ENCODE measurements at regions not wholly inside any gene's neighbourhood (a gene's known extent, or its start where the extent isn't known, plus 50 kb on each side); places are given as distances from the start of the nearest gene placed in this dataset.

DNA sequence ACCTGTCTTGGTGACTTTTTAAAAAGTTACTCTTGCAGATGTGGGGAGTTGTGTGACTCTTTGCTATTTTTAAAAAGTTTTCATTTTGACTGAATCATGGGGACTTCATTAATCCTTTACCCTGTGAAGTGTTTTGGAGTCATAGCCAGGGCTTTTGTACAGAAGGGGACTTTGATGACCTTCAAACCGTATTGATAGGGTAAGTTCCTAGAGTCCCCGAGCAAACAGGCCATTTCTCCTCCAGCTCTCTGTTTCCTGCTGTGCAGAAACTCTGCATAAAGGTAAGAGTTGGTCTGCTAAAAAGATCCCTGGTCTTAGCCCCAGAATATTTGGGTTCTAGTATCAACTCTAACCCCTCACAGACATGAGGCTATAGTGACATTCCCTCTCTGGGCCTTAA lies 170.8 kb upstream of the BCL6 start:
- TF ChIP-seq, protein P1, sequence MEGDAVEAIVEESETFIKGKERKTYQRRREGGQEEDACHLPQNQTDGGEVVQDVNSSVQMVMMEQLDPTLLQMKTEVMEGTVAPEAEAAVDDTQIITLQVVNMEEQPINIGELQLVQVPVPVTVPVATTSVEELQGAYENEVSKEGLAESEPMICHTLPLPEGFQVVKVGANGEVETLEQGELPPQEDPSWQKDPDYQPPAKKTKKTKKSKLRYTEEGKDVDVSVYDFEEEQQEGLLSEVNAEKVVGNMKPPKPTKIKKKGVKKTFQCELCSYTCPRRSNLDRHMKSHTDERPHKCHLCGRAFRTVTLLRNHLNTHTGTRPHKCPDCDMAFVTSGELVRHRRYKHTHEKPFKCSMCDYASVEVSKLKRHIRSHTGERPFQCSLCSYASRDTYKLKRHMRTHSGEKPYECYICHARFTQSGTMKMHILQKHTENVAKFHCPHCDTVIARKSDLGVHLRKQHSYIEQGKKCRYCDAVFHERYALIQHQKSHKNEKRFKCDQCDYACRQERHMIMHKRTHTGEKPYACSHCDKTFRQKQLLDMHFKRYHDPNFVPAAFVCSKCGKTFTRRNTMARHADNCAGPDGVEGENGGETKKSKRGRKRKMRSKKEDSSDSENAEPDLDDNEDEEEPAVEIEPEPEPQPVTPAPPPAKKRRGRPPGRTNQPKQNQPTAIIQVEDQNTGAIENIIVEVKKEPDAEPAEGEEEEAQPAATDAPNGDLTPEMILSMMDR (IDR thresholded peaks at IDR 0.05 in 8 of 11, conservative IDR thresholded peaks at IDR 0.05 in 3 of 11) = no peak
- no peak for TF ChIP-seq POLR2A (IDR thresholded peaks at IDR 0.05)
- no peak for TF ChIP-seq POLR2AphosphoS5 (IDR thresholded peaks at IDR 0.05)

Measured in spleen (tissue), 7 donors.